ENCODE measurements at regions not wholly inside any gene's neighbourhood (a gene's known extent, or its start where the extent isn't known, plus 50 kb on each side); places are given as distances from the start of the nearest gene placed in this dataset.

DNA sequence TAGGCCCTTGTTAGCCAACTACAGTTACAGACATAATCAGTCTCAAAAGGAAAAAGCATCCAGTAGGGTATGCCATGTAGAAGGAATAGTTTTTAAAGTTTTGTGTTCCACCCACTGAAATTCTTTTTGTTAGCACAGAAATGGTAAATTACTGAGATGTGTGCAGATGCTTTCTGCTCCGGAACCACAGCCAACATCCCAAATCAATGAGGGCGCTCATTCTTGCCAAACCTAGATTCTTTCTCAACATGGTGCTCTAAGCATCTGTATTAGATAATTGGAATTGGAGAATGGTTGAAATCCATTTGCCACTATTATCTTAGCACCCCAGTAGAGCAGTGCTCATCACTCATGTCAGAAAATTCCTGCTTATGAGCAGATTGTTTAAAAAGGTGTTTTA, 127.8 kb downstream of the SEC61B start:
- H3K27me3 ChIP-seq (ENCODE audit: control insufficient read depth, insufficient read depth, low read length), result no peaks in the 10 kb centered on the region
- TF ChIP-seq, protein P1, sequence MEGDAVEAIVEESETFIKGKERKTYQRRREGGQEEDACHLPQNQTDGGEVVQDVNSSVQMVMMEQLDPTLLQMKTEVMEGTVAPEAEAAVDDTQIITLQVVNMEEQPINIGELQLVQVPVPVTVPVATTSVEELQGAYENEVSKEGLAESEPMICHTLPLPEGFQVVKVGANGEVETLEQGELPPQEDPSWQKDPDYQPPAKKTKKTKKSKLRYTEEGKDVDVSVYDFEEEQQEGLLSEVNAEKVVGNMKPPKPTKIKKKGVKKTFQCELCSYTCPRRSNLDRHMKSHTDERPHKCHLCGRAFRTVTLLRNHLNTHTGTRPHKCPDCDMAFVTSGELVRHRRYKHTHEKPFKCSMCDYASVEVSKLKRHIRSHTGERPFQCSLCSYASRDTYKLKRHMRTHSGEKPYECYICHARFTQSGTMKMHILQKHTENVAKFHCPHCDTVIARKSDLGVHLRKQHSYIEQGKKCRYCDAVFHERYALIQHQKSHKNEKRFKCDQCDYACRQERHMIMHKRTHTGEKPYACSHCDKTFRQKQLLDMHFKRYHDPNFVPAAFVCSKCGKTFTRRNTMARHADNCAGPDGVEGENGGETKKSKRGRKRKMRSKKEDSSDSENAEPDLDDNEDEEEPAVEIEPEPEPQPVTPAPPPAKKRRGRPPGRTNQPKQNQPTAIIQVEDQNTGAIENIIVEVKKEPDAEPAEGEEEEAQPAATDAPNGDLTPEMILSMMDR (IDR thresholded peaks at IDR 0.05; ENCODE audit: borderline replicate concordance, extremely low read depth, insufficient read depth), result no peak
- DNase-seq (no peak), FAIRE-seq (no peak)
- no peaks in the 10 kb centered on the region for H3K9me3 ChIP-seq (ENCODE audit: control insufficient read depth in 2 of 3, insufficient read depth in 1 of 3, low read length in 3 of 3)
- H3K36me3 ChIP-seq (ENCODE audit: control insufficient read depth in 2 of 3, insufficient read depth in 3 of 3, low read length in 3 of 3), result no peaks in the 10 kb centered on the region
- no peak overlapping the region for H3K9ac ChIP-seq (ENCODE audit: low read length in 3 of 3)
- H3K4me3 ChIP-seq (ENCODE audit: low read length in 3 of 3), result no peak overlapping the region
- no peaks in the 10 kb centered on the region for H3K4me1 ChIP-seq (ENCODE audit: control insufficient read depth in 2 of 3, insufficient read depth in 2 of 3, low read depth in 1 of 3, low read length in 3 of 3)
- intact Hi-C loops (cut with DNase I), result no loop called here
- no peak overlapping the region for H3K27ac ChIP-seq (ENCODE audit: low read depth in 2 of 2, low read length in 2 of 2)

DNA sequence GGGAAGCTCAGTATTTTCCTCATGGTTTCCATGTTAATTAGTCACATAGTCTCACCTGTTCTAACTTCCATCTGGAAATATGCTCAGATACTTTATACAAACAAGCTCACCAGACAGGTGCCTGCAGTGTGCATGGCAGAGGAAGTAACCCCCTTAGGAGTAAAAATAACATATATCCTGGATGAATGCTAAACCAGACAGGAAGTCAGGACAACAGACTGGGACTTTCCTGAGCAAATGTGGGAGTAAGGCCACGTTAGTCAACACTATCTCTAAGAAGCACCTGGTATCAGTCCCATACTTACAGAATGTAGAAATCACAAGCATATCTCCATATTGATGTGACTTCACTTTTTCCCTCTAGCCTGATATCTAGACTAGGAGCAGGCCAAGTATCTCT, 128.4 kb downstream of the SEC61B start:
- DNase-seq (no peak), FAIRE-seq (no peak)
- H3K4me3 ChIP-seq (ENCODE audit: low read length in 3 of 3), result no peak overlapping the region
- H3K4me1 ChIP-seq (ENCODE audit: control insufficient read depth in 2 of 3, insufficient read depth in 2 of 3, low read depth in 1 of 3, low read length in 3 of 3), result no peaks in the 10 kb centered on the region
- no peaks in the 10 kb centered on the region for H3K36me3 ChIP-seq (ENCODE audit: control insufficient read depth in 2 of 3, insufficient read depth in 3 of 3, low read length in 3 of 3)
- intact Hi-C loops (cut with DNase I), result no loop called here
- H3K27ac ChIP-seq (ENCODE audit: low read depth in 2 of 2, low read length in 2 of 2), result no peak overlapping the region
- TF ChIP-seq, protein P1 (IDR thresholded peaks at IDR 0.05; ENCODE audit: borderline replicate concordance, extremely low read depth, insufficient read depth), result no peak
- H3K9me3 ChIP-seq (ENCODE audit: control insufficient read depth in 2 of 3, insufficient read depth in 1 of 3, low read length in 3 of 3), result no peaks in the 10 kb centered on the region
- no peaks in the 10 kb centered on the region for H3K27me3 ChIP-seq (ENCODE audit: control insufficient read depth, insufficient read depth, low read length)
- no peak overlapping the region for H3K9ac ChIP-seq (ENCODE audit: low read length in 3 of 3)

DNA sequence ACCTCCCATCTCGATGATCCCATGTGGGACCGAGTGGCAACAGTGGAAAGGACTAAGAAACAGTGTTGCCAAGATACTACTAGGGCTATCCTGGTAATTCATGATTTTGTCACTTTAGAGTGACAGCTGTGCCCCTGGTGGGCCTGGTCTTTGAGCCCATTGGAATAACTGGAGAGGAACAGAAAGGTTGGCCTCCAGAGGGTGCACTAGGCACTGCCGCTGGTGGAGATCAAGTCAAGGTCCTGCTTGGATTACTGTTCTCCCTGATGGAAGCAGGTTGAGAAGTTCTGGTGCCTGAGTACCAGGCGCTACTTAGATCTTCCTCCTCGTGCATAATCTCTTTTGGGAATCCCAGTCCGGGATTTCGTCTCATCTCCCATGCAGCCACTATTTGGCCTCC, 129.6 kb downstream of the SEC61B start:
- no peaks in the 10 kb centered on the region for H3K9me3 ChIP-seq (ENCODE audit: control insufficient read depth in 2 of 3, insufficient read depth in 1 of 3, low read length in 3 of 3)
- FAIRE-seq, result no peak
- TF ChIP-seq, protein P1 (IDR thresholded peaks at IDR 0.05; ENCODE audit: borderline replicate concordance, extremely low read depth, insufficient read depth), result no peak
- intact Hi-C loops (cut with DNase I), result no loop called here
- H3K27ac ChIP-seq (ENCODE audit: low read depth in 2 of 2, low read length in 2 of 2), result no peak overlapping the region
- no peak overlapping the region for H3K9ac ChIP-seq (ENCODE audit: low read length in 3 of 3)
- H3K4me3 ChIP-seq (ENCODE audit: low read length in 3 of 3), result no peak overlapping the region
- H3K4me1 ChIP-seq (ENCODE audit: control insufficient read depth in 2 of 3, insufficient read depth in 2 of 3, low read depth in 1 of 3, low read length in 3 of 3), result peaks cover 0 to 2% (median 0%) of the 10 kb centered on the region in 3 donors
- H3K27me3 ChIP-seq (ENCODE audit: control insufficient read depth, insufficient read depth, low read length), result no peaks in the 10 kb centered on the region
- no peak for DNase-seq
- H3K36me3 ChIP-seq (ENCODE audit: control insufficient read depth in 2 of 3, insufficient read depth in 3 of 3, low read length in 3 of 3), result no peaks in the 10 kb centered on the region

DNA sequence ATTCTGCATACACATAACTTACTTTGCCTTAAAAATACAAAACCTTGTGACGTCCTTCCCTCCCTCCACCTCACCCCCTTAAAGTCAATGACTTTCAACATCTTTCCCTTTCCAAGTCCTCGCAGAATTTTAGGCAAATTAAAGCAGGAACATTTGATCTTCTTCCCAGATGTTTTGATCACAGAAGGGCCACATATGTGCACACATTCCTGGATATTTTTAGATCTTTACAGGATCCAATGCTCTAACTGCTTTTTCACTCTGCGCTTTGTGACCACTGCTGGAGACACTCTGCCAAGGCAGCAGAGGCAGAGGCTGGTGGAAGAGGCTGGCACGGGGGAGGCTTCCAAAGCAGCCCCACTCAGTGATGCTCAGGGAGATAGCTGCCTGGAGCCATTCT, 130.7 kb downstream of the SEC61B start:
- no peaks in the 10 kb centered on the region for H3K27me3 ChIP-seq (ENCODE audit: control insufficient read depth, insufficient read depth, low read length)
- DNase-seq (peak in 1 of 5 donors; percentile 23), FAIRE-seq (no peak)
- TF ChIP-seq, protein P1 (IDR thresholded peaks at IDR 0.05; ENCODE audit: borderline replicate concordance, extremely low read depth, insufficient read depth), result no peak
- no peaks in the 10 kb centered on the region for H3K36me3 ChIP-seq (ENCODE audit: control insufficient read depth in 2 of 3, insufficient read depth in 3 of 3, low read length in 3 of 3)
- no peak overlapping the region for H3K4me3 ChIP-seq (ENCODE audit: low read length in 3 of 3)
- intact Hi-C loops (cut with DNase I), result no loop called here
- H3K4me1 ChIP-seq (ENCODE audit: control insufficient read depth in 2 of 3, insufficient read depth in 2 of 3, low read depth in 1 of 3, low read length in 3 of 3), result peaks cover 0 to 2% (median 0%) of the 10 kb centered on the region in 3 donors
- H3K9ac ChIP-seq (ENCODE audit: low read length in 3 of 3), result no peak overlapping the region
- no peak overlapping the region for H3K27ac ChIP-seq (ENCODE audit: low read depth in 2 of 2, low read length in 2 of 2)
- no peaks in the 10 kb centered on the region for H3K9me3 ChIP-seq (ENCODE audit: control insufficient read depth in 2 of 3, insufficient read depth in 1 of 3, low read length in 3 of 3)

Data from kidney (tissue), 13 donors.